ENCODE measurements at regions not wholly inside any gene's neighbourhood (a gene's known extent, or its start where the extent isn't known, plus 50 kb on each side); places are given as distances from the start of the nearest gene placed in this dataset.
"Not testable (repeated sequence)": the region's sequence is repeated elsewhere in the genome, so short reads cannot be mapped to it uniquely, and the experiment has no call there.

- TF ChIP-seq POLR2A, CTCF (IDR thresholded peaks at IDR 0.05): not testable (repeated sequence)
Measured at GRCh38 chr1:145164360-145164759, 68.6 kb downstream of the FAM72D start.
